ENCODE measurements at regions not wholly inside any gene's neighbourhood (a gene's known extent, or its start where the extent isn't known, plus 50 kb on each side); places are given as distances from the start of the nearest gene placed in this dataset.

DNA sequence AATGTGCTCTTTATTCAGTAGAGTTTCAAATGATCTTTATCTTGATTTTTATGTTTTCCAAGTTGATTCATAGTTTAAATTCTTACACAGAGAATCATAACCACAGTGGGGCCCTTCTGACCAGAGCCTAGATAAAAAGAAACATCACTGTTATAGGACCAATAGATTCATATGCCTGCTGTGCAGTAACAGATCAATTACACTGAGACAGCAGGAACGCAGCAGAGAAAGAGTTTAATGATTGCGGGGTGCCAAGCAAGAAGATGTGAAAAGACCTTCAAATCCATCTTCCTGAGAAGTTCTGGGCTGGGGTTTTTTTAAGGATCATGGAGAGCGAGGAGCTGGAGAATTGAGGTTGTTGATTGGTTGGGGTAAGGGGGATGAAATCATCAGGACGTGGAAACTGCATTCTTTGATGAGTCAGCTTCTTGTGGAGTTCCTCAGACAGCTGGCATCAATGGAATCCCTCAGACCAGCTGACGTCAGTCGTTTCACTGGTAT, 346.6 kb downstream of the TBC1D4 start:
- DNase-seq (ENCODE audit: low read depth in 1 of 2, low spot score in 1 of 2) = no peak

DNA sequence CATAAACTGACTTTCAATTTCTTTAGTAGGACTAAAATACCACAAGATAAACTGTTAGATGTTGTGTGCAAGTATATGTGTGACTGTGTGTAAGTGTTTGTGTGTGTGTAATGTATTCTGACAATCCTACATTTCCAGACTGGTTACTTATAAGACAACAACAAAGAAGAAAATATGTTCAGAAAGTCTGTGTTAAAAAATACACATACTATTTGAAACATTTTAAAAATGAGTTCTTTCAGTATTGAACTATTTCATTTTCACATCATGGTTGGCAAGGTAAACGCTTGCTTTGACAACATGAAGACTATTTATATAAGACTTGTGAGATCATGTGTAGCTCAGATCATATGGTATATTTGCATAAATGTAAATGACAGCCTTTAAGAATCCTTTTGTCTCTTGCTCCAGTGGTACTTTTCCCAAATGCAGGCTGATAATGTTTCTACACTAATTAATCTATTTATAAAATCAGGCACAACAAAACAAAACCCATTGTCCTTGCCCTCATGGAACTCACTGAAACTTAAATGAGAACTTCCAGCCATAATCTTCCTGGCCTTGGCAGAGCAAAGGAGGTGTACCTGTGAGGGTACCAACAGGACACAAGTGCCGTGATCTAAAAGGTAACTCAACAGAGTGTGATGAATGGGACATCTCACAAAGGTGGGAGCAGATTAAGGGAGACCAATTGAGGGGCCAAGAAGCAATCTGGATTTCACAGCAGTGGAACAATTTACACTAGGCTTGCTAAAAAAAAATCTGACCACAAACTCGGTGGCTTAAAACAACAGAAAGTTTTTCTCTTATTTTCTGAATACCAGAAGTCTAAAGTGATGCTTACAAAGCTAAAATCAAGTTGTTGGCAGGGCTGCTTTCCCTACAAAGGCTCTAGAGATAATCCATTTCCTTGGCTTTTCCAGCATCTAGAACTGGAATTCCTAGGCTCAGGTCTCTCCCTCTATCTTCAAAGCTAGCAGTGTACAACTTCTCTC, 349.0 kb downstream of the TBC1D4 start:
- no peak for DNase-seq (ENCODE audit: low read depth in 1 of 2, low spot score in 1 of 2)

DNA sequence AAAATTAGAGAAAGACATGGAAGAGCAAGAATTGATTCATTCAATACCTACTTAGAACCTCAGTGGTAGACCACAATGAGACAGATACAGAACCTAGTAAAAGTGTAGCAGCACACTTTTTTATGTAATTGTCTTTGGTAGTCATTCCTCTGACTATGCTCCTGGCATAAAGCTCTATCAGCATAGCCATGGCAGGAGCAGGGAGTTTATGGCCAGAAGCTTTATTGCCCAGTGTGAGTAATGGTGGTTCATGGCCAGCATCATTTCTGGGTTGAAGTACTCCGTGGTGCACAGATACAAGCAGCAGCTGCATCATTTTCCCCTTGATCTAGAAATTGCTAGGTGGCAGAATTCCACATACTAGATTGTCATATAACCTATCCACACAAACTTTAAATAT, 352.6 kb downstream of the TBC1D4 start:
- no peak for DNase-seq (ENCODE audit: low read depth in 1 of 2, low spot score in 1 of 2)

DNA sequence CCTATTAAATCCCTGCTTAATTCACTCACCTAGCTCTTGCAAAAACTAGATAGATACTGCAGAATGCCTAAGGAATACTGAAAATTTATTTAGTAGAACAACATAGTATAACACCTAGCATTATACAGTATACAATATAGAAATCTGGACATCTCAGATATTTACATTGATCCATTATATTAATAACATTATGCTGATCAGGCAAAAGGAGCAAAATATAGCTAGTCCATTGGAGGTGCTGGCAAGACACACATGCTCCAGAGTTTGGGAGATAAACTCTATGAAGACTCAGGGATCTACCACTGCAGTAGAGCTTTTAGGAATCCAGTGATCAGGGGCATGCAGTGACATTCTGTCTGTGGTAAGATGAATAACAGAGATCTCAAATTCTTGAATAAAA, 357.6 kb downstream of the TBC1D4 start:
- no peak for DNase-seq (ENCODE audit: low read depth in 1 of 2, low spot score in 1 of 2)

DNA sequence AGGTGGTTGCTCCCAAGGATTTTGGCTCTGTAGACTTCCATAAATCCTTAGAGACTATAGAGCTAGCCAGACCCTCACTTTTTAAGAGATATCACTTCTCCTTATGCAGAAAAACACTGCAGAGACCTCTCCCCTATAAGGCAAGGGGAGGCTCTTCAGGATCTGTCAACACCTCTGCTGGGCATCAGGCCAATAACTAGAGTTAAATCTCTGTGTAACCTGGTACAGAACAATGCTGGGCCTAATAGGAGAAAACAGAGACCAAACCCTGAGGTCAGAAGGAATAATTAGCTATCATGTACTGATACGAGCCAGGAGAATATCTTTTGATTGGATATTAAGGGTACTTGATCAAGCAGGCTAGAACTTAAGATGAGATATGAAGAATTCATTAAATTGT, 358.5 kb downstream of the TBC1D4 start:
- DNase-seq (ENCODE audit: low read depth in 1 of 2, low spot score in 1 of 2) = no peak

DNA sequence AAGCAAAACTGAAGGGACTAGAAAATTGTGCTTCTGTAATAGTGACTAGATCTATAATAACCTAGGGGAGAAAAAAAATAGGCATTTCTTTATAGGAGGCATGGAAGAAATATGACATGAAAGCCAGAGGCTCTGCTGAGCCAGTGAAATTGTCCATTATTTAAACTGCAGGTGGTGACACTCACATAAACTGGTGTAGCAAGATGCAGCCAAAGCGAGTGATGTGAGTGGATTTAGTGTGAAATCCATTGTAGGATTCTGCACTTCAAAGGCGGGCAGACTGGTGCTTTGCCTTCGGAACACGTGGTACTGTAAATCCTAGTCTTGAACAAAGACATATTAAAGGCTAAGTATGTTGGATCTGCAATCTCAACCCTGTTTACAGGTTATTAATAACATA, 361.9 kb downstream of the TBC1D4 start:
- DNase-seq (ENCODE audit: low read depth in 1 of 2, low spot score in 1 of 2) = no peak

DNA sequence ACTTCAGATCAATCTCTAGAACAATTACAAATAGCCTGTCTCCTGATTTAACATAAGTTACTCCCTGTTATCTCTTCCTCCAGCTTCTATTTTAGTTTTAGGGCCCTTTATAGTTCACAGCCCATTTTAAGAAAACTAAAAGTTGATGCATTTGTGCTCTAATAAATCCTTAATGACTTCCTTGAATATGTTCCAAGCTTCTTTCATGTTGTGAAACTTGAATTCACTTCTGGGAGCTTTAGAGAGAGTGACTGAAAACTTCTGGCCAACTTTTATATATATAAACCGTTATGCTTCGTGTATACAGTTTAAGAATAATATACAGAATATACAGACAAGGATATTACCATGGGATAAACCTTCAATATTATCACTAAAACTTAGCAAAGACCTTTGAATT, 366.8 kb downstream of the TBC1D4 start:
- DNase-seq (ENCODE audit: low read depth in 1 of 2, low spot score in 1 of 2) = no peak

DNA sequence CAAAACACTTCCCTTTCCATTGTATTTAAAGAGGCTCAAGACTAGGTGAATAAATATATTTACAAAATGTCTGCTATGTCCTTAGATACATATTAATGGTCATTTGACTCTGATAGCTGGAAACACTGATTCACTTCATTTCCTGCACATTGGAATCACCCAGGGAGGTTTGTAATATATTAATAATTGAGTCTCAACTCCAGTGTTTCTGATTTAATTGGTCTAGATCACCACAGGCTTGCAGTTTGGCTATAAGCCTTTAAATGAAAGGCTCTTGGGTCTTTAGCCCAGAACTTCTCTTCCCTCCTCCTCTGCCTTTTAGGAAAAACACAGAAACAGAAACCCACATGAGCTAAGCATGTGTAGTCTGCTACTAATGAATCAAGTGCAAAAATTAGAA, 378.0 kb downstream of the TBC1D4 start:
- no peak for DNase-seq (ENCODE audit: low read depth in 1 of 2, low spot score in 1 of 2)

DNA sequence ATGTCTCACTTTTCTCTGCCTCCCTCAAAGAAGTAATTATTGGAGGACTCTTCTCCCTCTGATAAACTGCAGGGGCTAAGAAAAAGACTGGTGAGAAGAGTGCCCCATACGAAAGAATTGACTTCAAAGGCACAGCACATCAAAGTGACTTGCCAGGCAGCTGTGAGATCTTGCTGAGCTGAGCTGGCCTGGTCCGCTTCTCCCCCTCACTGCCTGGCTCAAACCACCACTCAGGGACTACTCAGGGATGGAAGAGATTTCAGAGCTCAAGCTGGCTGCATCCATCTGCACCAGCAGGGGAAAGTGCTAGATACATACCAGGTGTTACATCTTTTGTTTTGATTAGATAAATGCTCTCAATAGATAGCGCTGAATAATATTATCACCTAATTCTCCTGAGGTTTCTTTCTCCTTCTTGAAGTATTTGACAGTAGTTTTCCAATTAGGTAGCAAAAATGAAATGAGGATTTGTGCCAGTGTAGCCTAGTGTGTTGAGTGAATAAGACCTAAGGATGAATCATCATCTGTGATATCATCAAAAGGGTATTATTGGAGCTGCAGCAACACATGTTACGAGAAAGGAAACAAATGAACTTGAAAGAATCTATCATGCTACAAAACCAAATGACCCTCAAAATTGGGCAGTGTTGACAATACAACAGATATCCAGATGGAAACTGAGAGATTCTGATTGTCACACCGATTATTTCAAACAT, 379.8 kb downstream of the TBC1D4 start:
- DNase-seq (ENCODE audit: low read depth in 1 of 2, low spot score in 1 of 2) = no peak

DNA sequence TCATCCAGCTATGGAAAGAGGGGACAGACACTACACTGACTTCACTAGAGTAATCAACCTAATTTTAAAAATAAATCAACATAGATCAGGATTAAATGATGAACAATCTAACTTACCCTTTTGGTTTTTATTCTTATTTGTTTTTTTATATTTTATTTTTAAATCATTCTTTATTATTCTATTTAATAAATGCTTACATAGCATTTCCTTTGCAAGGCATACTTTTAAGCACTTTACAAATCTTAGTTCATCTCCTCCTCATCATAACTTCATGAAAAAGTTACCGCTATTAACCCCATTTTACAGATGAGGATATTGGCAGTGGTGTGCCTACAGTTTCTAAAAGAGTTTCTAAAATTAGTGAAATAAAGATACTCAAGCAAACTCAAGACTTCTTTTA, 380.6 kb downstream of the TBC1D4 start:
- no peak for DNase-seq (ENCODE audit: low read depth in 1 of 2, low spot score in 1 of 2)

DNA sequence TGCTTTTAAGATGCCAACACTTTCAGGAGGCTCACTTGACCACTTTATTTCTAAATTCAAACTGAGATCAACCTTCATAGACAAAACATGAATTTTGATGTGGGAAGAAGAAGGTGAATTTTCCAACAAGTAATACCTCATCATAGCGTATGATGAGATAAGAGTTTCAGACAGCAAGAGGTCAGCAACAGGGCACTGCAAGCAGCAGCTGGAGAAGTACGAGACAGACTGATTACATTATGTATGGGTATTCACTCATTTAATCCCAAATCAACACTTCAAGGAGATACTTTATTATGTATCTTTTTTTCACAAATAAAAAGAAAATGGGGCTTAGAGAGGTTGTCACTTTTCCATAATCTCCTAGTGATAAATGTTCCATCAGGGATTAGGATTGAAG, 389.8 kb downstream of the TBC1D4 start:
- no peak for DNase-seq (ENCODE audit: low read depth in 1 of 2, low spot score in 1 of 2)

DNA sequence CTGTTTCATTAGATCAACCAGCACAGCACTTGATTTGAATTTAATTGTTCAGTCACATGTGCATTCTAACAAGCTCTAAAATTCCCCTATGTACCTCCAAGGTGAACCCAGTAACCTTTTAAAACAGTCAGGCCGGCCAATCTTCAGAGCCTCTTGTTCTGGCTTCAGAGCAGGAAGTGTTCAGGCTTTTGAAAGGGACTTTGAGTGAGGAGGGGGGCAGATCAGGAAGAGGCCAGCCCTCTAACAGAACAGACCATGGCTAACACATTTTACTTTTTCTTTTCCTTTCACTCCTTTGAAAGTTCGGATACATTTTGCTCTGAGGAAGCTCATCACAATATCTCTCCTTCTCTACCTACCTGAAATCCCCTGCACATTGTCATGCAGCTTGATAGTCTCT, 390.3 kb downstream of the TBC1D4 start:
- DNase-seq (ENCODE audit: low read depth in 1 of 2, low spot score in 1 of 2) = no peak

DNA sequence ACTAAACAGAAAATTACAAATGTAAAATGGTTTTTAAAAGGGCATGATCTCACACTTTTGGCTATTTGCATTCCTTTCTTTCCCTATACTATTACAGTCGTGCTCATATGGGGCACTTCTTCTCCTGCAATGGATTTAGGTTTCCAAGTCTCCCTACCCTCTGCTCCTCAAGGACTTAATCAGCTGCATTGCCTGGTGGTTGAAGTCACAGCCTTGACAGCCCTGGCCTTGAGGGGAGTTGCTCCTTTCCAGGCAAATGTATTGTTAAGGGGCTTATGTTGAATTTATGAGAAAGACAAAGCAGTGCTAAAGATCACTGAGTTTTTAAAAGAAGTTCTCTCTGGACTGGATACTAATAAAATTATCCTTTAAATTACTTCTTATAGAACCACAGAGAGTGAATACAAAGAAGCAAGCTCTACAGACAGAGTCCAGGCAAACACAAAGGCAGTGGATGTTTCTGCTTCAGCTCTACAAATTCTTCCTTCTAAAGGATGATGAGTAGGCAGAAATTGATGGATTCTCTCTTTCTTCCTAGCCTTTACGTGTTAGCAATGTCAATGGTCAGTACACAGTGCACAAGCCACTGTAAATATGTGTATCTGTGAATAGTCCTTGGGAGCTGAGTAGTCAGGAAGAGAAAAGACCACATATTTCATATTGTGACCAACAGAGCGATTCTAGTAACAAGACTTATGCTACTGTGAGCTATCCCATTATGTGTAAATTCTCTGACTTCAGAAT, 390.9 kb downstream of the TBC1D4 start:
- no peak for DNase-seq (ENCODE audit: low read depth in 1 of 2, low spot score in 1 of 2)

DNA sequence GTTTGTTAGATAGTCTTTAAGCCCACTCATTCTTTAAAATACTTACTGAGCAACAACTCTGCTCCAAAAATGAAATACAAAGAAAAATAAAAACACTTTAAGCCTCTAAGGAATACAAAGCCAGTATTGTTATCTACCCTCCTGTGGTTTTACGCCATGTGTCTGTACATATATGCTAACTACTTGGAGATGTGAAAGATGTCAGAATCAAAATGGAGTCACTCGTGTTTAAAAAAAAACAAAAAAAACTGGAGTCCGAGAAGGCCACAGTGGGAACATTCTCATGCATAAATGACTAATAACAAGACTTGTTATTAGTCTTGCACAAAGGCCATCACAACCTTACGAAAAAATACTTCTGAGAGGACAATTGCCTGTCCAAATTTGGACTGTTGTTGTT, 393.1 kb downstream of the TBC1D4 start:
- no peak for DNase-seq (ENCODE audit: low read depth in 1 of 2, low spot score in 1 of 2)

DNA sequence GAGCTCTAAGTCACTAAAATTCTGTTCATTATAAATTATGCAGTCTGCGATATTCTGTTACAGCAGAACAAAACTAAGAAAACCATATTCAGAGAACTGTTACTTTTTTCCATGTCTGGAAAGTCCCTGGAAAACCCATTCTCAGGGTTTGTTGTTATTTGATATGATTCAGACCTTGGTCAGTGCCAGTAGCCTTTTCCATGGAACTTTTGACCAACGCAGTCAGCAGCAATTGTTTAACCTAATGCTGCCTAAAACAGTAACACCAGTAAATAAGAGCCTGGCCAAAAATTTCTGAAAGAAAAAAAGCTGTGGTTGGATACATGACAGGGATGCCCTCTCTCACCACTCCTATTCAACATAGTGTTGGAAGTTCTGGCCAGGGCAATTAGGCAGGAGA, 402.7 kb downstream of the TBC1D4 start:
- DNase-seq (ENCODE audit: low read depth in 1 of 2, low spot score in 1 of 2) = no peak

DNA sequence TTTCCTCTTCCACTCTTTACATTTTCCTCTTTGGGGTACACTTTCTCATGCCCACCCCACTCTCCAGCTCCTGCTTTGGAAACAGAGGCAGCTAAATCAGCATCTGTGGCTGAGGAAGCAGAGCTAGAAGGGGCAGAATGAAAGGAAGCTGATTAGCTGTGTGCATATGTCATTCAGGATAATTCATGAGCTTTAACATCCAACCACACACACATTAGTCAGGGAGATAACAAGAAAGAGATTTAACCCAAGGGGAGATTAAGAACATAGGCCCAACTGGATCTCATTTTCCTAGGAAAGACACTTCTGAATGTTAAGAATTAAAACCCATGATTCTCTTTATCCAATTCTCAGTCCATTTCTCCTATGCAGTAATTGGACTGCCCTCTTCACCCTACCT, 405.5 kb downstream of the TBC1D4 start:
- DNase-seq (ENCODE audit: low read depth in 1 of 2, low spot score in 1 of 2) = no peak

DNA sequence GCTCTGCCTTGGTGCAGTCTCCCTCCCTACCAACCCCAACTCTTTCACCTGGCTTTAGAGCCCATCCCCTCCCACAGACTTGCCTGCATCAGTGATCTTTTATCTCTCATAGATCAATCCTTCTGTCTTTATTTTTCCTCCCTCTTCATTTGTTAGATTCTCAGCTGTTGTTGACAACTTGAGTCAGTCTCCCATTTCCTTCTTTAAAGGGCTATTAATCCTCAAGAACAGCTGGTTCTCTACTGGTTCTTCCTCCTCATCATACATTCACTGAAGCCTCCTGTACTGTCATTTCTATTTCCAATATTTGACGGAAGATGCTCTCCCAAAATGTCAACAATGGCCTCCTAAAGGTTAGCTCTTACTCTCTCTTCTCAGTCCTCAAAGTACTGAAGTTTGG, 408.2 kb downstream of the TBC1D4 start:
- DNase-seq (ENCODE audit: low read depth in 1 of 2, low spot score in 1 of 2) = no peak

DNA sequence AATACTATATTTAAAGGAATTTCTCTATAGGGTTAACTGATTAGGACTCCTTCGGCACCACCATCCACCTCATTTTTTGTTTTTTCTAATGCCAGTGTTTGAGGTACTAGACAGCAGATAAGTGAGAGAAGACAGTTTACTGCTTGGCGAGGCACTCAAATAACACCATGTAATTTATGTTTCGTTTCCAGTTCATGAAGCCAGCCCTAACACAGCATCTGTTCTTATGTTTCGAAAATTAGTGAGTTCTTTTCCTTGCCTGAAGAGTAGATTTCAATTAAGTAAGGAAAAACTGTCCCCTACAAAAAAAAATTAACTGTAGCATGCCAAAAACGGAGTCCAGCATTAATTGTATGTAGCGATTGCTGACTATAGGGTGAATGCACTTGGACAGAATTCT, 409.1 kb downstream of the TBC1D4 start:
- DNase-seq (ENCODE audit: low read depth in 1 of 2, low spot score in 1 of 2) = no peak

DNA sequence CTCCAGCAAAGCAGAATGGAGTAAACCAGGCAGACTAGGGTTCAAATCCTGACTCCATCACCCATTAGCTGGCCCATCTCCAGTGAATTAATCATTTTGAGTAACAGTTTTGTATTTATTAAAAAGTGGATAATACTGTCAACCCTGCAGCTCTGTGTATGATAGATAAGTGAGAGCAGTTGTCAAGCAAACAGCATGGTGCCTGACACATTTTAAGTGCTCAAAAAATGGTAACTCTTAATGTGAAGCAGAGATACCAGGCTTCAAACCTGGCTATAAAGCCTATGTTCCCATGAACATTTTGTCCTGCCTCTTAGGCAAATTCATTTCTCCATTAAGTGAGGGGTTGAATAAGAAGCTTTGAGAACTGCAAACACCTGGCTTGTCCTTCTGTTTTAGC, 409.6 kb downstream of the TBC1D4 start:
- DNase-seq (ENCODE audit: low read depth in 1 of 2, low spot score in 1 of 2) = no peak

DNA sequence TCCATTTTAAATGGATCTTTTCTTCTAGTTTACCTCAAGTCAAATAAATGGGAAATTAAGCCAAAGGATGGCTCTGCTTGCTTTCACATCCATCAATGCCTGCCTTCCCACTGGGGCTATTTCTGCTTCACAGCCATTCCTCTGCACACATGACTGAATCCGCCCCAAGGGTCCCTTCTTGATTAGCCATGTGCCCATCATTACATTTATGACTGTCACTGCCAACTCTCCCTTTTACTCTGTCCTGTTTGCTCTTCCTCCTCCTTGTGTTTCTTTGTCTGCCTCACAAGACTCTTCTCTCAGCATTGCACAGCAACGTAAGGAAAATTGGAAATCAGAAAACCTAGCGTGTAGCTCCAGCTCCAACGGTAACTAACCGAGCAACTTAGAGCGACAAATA, 410.2 kb downstream of the TBC1D4 start:
- no peak for DNase-seq (ENCODE audit: low read depth in 1 of 2, low spot score in 1 of 2)

DNA sequence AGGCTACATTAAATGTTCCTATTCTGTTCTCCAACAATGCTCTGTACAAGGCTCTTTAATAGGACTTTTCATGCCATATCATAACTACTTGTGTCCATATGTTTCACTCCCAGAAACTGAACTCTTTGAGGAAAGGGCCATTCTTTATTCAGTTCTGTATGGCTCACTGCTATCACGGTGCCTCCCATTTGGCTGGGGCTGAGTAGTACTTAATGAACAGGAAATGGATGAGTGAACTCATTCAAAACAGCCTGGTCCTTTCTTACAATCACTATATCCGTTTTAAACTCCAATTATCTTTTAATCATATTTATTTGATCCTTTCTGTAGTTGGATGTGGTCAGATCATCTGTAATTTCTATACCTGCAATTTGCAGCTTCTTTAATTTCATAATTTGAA, 410.6 kb downstream of the TBC1D4 start:
- no peak for DNase-seq (ENCODE audit: low read depth in 1 of 2, low spot score in 1 of 2)

DNA sequence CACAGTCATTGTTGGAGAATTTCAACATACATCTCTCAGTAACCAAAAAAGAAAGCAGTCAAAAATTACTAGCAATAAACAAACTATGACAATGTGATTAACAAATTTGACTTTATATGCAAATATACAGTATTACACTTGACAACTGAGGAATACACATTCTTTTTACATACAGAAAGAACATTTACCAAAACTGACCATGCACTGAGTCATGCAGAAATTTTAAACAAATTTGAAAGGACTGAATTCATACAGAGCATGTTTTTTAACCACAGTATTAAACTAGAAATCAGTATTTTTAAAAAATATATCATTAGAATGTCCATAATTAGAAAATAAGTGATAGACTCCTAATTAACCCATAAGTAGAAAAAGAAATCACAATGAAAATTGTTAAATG, 420.1 kb downstream of the TBC1D4 start:
- DNase-seq (ENCODE audit: low read depth in 1 of 2, low spot score in 1 of 2) = no peak

All from activated CD4-positive, alpha-beta T cell treated with anti-CD3 and anti-CD28 coated beads, Interleukin-2, amount 50 U/mL, for 24 hours (primary cell).